Osteocyte (in vitro differentiated cells): ENCODE measurements at regions not wholly inside any gene's neighbourhood (a gene's known extent, or its start where the extent isn't known, plus 50 kb on each side); places are given as distances from the start of the nearest gene placed in this dataset.

Source experiments
- DNase-seq: peaks from one replicate; pipeline ENCODE4 v3.0.0; 2021; ENCODE audit warnings: mixed read lengths; ENCODE audit not compliant: unreplicated experiment; ENCODE audit errors: extremely low spot score
- H3K27ac Mint-ChIP-seq: one replicate; pipeline ENCODE4 v1.8.0; 2021; ENCODE audit warnings: mild to moderate bottlenecking, mixed read lengths; ENCODE audit not compliant: unreplicated experiment
- H3K27me3 Mint-ChIP-seq: one replicate; pipeline ENCODE4 v1.8.0; 2021; ENCODE audit warnings: mixed read lengths; ENCODE audit not compliant: unreplicated experiment
- H3K36me3 Mint-ChIP-seq: one replicate; pipeline ENCODE4 v1.8.0; 2021; ENCODE audit warnings: mixed read lengths; ENCODE audit not compliant: unreplicated experiment
- H3K4me1 Mint-ChIP-seq: one replicate; pipeline ENCODE4 v1.8.0; 2021; ENCODE audit warnings: mixed read lengths; ENCODE audit not compliant: unreplicated experiment
- H3K4me3 Mint-ChIP-seq: one replicate; pipeline ENCODE4 v1.8.0; 2021; ENCODE audit warnings: mild to moderate bottlenecking, moderate library complexity, mixed read lengths; ENCODE audit not compliant: unreplicated experiment
- H3K9me3 Mint-ChIP-seq: one replicate; pipeline ENCODE4 v1.8.0; 2021; ENCODE audit warnings: mixed read lengths; ENCODE audit not compliant: unreplicated experiment
- CTCF ChIP-seq: fragments of 200-600 bp; sonication (generic); IDR thresholded peaks from 2 replicates; pipeline ENCODE4 v1.5.0; 2021; ENCODE audit warnings: antibody characterized with exemption, mild to moderate bottlenecking, moderate library complexity

- Mint-ChIP-seq H3K4me3 (no peak overlapping the region), H3K36me3 (no peaks in the 10 kb centered on the region), H3K27me3 (no peaks in the 10 kb centered on the region), H3K9me3 (peaks cover 8% of the 10 kb centered on the region), H3K27ac (peak overlapping the region; percentile 51), H3K4me1 (peaks cover 79% of the 10 kb centered on the region)
- DNase-seq: no peak
- TF ChIP-seq CTCF: no peak
These were observed 479.2 kb downstream of the MIAT start for GRCh38 chr22:27136596-27136995.

DNA sequence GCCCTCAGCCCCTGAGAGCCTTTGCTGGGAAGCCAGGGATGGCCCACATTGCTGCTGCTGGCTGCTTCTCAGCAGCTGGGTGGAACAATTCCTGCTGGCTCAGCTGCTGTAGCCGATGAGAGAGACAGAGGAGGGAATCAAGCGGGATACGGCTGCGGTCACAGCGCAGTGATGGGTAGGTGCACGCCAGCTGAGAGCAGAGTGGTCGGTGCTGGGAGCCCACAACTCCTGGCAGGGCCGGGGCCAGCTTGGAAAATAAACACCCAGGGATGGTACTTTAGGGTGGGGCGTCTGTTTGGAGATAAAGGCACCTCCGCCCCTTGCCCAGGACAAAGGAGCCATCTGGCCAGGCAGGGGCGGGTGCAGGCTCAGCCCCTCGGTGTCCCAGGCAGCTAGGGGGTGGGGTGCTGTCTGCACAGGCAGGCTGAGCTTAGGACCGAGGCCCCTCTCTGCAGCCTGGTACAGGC is 480.5 kb downstream of the MIAT start:
- H3K27me3 Mint-ChIP-seq: no peaks in the 10 kb centered on the region
- no peak overlapping the region for H3K4me3 Mint-ChIP-seq
- TF ChIP-seq CTCF: no peak
- peaks cover 70% of the 10 kb centered on the region for H3K4me1 Mint-ChIP-seq
- peaks cover 8% of the 10 kb centered on the region for H3K9me3 Mint-ChIP-seq
- H3K27ac Mint-ChIP-seq: no peak overlapping the region
- DNase-seq: no peak
- H3K36me3 Mint-ChIP-seq: no peaks in the 10 kb centered on the region

DNA sequence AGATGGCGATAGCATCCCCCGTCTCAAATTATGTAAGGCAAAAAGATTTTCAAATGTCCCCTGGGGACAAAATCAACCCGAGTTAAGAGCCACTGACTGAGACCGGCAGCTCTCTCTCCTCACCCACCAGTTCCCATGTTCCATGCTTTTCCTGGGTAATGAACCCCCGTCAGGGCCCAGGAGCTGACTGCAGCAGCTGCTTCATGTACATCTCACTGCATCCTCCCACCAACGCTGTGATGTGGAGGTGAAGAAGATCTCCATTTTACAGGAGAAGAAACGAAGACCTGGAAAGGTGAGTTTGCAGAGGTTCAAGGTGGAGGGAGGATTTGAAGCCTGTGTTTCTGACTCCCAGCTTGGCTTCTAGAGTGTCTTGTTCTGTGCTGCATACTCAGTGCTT is 481.1 kb downstream of the MIAT start:
- no peak for TF ChIP-seq CTCF
- no peak overlapping the region for H3K4me3 Mint-ChIP-seq
- H3K27me3 Mint-ChIP-seq: no peaks in the 10 kb centered on the region
- H3K36me3 Mint-ChIP-seq: no peaks in the 10 kb centered on the region
- H3K4me1 Mint-ChIP-seq: peaks cover 65% of the 10 kb centered on the region
- H3K9me3 Mint-ChIP-seq: peaks cover 8% of the 10 kb centered on the region
- no peak overlapping the region for H3K27ac Mint-ChIP-seq
- no peak for DNase-seq

- Mint-ChIP-seq H3K27ac (peak overlapping the region; percentile 63), H3K27me3 (no peaks in the 10 kb centered on the region), H3K9me3 (peaks cover 8% of the 10 kb centered on the region), H3K36me3 (no peaks in the 10 kb centered on the region), H3K4me3 (no peak overlapping the region), H3K4me1 (peaks cover 51% of the 10 kb centered on the region)
- DNase-seq: no peak
- TF ChIP-seq CTCF: no peak
These were observed 482.6 kb downstream of the MIAT start for GRCh38 chr22:27139935-27140511.

- peaks cover 46% of the 10 kb centered on the region for H3K4me1 Mint-ChIP-seq
- peak overlapping the region; percentile 23 for H3K27ac Mint-ChIP-seq
- no peak for TF ChIP-seq CTCF
- no peaks in the 10 kb centered on the region for H3K36me3 Mint-ChIP-seq
- DNase-seq: no peak
- H3K9me3 Mint-ChIP-seq: no peaks in the 10 kb centered on the region
- no peak overlapping the region for H3K4me3 Mint-ChIP-seq
- no peaks in the 10 kb centered on the region for H3K27me3 Mint-ChIP-seq
These were observed 484.9 kb downstream of the MIAT start for GRCh38 chr22:27142286-27142685.
